MCF 10A (cell line): ENCODE measurements at regions not wholly inside any gene's neighbourhood (a gene's known extent, or its start where the extent isn't known, plus 50 kb on each side); places are given as distances from the start of the nearest gene placed in this dataset.

Experiments
- BruUV-seq: library from RNA; stranded (reverse); fragments of 400-500 nt; replicated peaks from 2 replicates; lab custom pipeline; 2021; lab: Mats Ljungman, UMichigan
- CTCF ChIA-PET: fragments of 300-600 bp; sonication (Branson Sonifier 250); formaldehyde crosslinking; extraction: SDS; loops from one replicate; lab custom pipeline; 2021; ENCODE audit warnings: antibody characterized with exemption, inconsistent platforms; lab: Yijun Ruan, JAX
- POLR2A ChIA-PET: fragments of 300-600, 350-650 bp; sonication (Branson Sonifier 250); formaldehyde crosslinking; extraction: SDS; loops from one replicate; lab custom pipeline; 2020; ENCODE audit warnings: antibody characterized with exemption, inconsistent platforms; lab: Yijun Ruan, JAX
- DNase-seq: peaks from one replicate; pipeline ENCODE4 v3.0.0-alpha.2; 2018; ENCODE audit not compliant: unreplicated experiment
- H3K27ac Mint-ChIP-seq: one replicate; pipeline ENCODE4 v1.8.0; 2022; ENCODE audit warnings: mild to moderate bottlenecking, low read depth, mixed read lengths; ENCODE audit not compliant: unreplicated experiment
- H3K27me3 Mint-ChIP-seq: one replicate; pipeline ENCODE4 v1.8.0; 2022; ENCODE audit warnings: mixed read lengths; ENCODE audit not compliant: insufficient read depth, unreplicated experiment
- H3K36me3 Mint-ChIP-seq: one replicate; pipeline ENCODE4 v1.8.0; 2022; ENCODE audit warnings: mild to moderate bottlenecking, moderate library complexity, mixed read lengths; ENCODE audit not compliant: insufficient read depth, unreplicated experiment
- H3K4me1 Mint-ChIP-seq: one replicate; pipeline ENCODE4 v1.8.0; 2022; ENCODE audit warnings: mixed read lengths; ENCODE audit not compliant: insufficient read depth, unreplicated experiment
- H3K4me3 Mint-ChIP-seq: one replicate; pipeline ENCODE4 v1.8.0; 2022; ENCODE audit warnings: mild to moderate bottlenecking, moderate library complexity, mixed read lengths; ENCODE audit not compliant: unreplicated experiment
- H3K9me3 Mint-ChIP-seq: one replicate; pipeline ENCODE4 v1.8.0; 2022; ENCODE audit warnings: mixed read lengths; ENCODE audit not compliant: unreplicated experiment
- CTCF ChIP-seq: fragments of 200-600 bp; IDR thresholded peaks from one replicate; pipeline ENCODE4 v1.8.0; 2022; ENCODE audit warnings: antibody characterized with exemption, mild to moderate bottlenecking; ENCODE audit not compliant: unreplicated experiment
- intact Hi-C: fragments of 100-400 bp; cut with micrococcal nuclease; formaldehyde crosslinking; loops from 2 replicates; pipeline ENCODE4 v1.14.1; 2022

GRCh38 chr2:129721236-129721635, 258.2 kb upstream of the RAB6C start:
- Mint-ChIP-seq H3K27ac (no peak overlapping the region), H3K4me1 (no peaks in the 10 kb centered on the region), H3K27me3 (no peaks in the 10 kb centered on the region), H3K4me3 (no peak overlapping the region), H3K36me3 (no peaks in the 10 kb centered on the region), H3K9me3 (peaks cover 8% of the 10 kb centered on the region)
- TF ChIP-seq CTCF, result no peak
- ChIA-PET CTCF (no interaction called here), POLR2A (interaction anchor here (0.7 kb wide), 1 partner anchor 173 kb away, joined by 3 read pairs; no protein-coding TSS in a partner anchor)
- no TSS peak for BruUV-seq
- no peak for DNase-seq
- intact Hi-C loops, result no loop called here

DNA sequence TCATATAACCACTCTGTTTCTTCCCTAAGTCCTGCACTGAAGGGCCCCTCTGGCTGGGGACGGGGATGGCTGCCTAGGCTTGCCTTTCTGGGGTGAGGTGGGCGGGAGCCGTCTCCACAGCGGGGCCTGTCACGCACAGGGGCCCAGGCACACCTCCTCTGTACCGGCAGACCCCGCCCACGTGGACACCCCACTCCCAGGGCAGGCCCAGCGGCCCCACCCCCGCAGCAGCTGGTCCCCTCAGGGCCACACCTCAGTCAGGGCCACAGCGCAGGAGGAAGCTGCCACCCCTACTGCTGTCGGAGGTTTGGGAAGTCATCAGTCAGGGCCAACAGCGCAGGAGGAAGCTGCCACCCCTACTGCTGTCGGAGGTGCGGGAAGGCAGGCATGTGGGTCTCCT, 257.6 kb upstream of the RAB6C start:
- intact Hi-C loops, result no loop called here
- H3K9me3 Mint-ChIP-seq, result peaks cover 5% of the 10 kb centered on the region
- no peak overlapping the region for H3K4me3 Mint-ChIP-seq
- H3K4me1 Mint-ChIP-seq, result no peaks in the 10 kb centered on the region
- no peak for TF ChIP-seq CTCF
- H3K27me3 Mint-ChIP-seq, result no peaks in the 10 kb centered on the region
- no TSS peak for BruUV-seq
- POLR2A ChIA-PET, result no interaction called here
- CTCF ChIA-PET, result no interaction called here
- DNase-seq, result no peak
- H3K27ac Mint-ChIP-seq, result no peak overlapping the region
- no peaks in the 10 kb centered on the region for H3K36me3 Mint-ChIP-seq

- H3K36me3 Mint-ChIP-seq, result no peaks in the 10 kb centered on the region
- intact Hi-C loops, result no loop called here
- H3K9me3 Mint-ChIP-seq, result peaks cover 8% of the 10 kb centered on the region
- no peak for DNase-seq
- CTCF ChIA-PET, result no interaction called here
- H3K27me3 Mint-ChIP-seq, result no peaks in the 10 kb centered on the region
- H3K4me3 Mint-ChIP-seq, result no peak overlapping the region
- no peaks in the 10 kb centered on the region for H3K4me1 Mint-ChIP-seq
- POLR2A ChIA-PET, result no interaction called here
- TF ChIP-seq CTCF, result no peak
- no TSS peak for BruUV-seq
- H3K27ac Mint-ChIP-seq, result no peak overlapping the region
Observed at GRCh38 chr2:129722306-129723019, 257.0 kb upstream of the RAB6C start.

- intact Hi-C loops, result no loop called here
- H3K4me3 Mint-ChIP-seq, result no peak overlapping the region
- no TSS peak for BruUV-seq
- no peak for DNase-seq
- no peak overlapping the region for H3K27ac Mint-ChIP-seq
- no peak for TF ChIP-seq CTCF
- no peaks in the 10 kb centered on the region for H3K4me1 Mint-ChIP-seq
- peaks cover 9% of the 10 kb centered on the region for H3K9me3 Mint-ChIP-seq
- POLR2A ChIA-PET, result no interaction called here
- no peaks in the 10 kb centered on the region for H3K36me3 Mint-ChIP-seq
- H3K27me3 Mint-ChIP-seq, result no peaks in the 10 kb centered on the region
- CTCF ChIA-PET, result interaction anchor here (0.6 kb wide), 1 partner anchor 1317 kb away, joined by 3 read pairs; no protein-coding TSS in a partner anchor
Observed at GRCh38 chr2:129723277-129724020, 256.0 kb upstream of the RAB6C start.
